Adrenal gland (tissue), 9 donors: ENCODE measurements at regions not wholly inside any gene's neighbourhood (a gene's known extent, or its start where the extent isn't known, plus 50 kb on each side); places are given as distances from the start of the nearest gene placed in this dataset.
"Not testable (repeated sequence)": the region's sequence is repeated elsewhere in the genome, so short reads cannot be mapped to it uniquely, and the experiment has no call there.

Experiments
- DNase-seq, 7 donors: peaks; one replicate each; pipeline ENCODE4 v3.0.0-alpha.2; 2019 to 2020
- H3K27ac ChIP-seq, 5 donors: fragments of 200-600 bp; sonication (generic) in 4 of 5; 1 replicate in 3 of 5; 2 replicates in 2 of 5; pipeline versions ENCODE4 v1.5.1 to v1.8.0; 2016 to 2020; ENCODE audit warnings: mild to moderate bottlenecking in 1 of 5
- H3K27me3 ChIP-seq: fragments of 200-600 bp; 2 replicates; pipeline ENCODE4 v1.8.0; 2021
- H3K36me3 ChIP-seq, 2 donors: fragments of 200-600 bp; replicated peaks in 1 of 2; 1 replicate in 1 of 2; 2 replicates in 1 of 2; pipeline versions ENCODE4 v1.5.1 to v1.8.0; 2018 to 2022
- H3K4me1 ChIP-seq, 2 donors: fragments of 200-600 bp; replicated peaks in 1 of 2; 1 replicate in 1 of 2; 2 replicates in 1 of 2; pipeline versions ENCODE4 v1.5.1 to v1.8.0; 2018 to 2021
- H3K4me3 ChIP-seq, 4 donors: fragments of 200-600 bp; sonication (generic) in 3 of 4; one replicate each; pipeline ENCODE4 v1.5.1; 2016 to 2018
- H3K9me3 ChIP-seq, 3 donors: fragments of 200-600 bp; sonication (generic) in 1 of 3; replicated peaks in 1 of 3; 1 replicate in 2 of 3; 2 replicates in 1 of 3; pipeline versions ENCODE4 v1.5.1 to v1.8.0; 2016 to 2021
- CTCF ChIP-seq, 6 experiments: fragments of 450-650 bp in 4 of 6; fragments of 200-600 bp in 2 of 6; sonication (generic) in 1 of 6; IDR thresholded peaks; 1 replicate in 5 of 6; 2 replicates in 1 of 6; pipeline versions ENCODE4 v1.5.1 to v1.8.0; 2016 to 2021; ENCODE audit warnings: antibody characterized with exemption in 6 of 6, mild to moderate bottlenecking in 2 of 6, moderate library complexity in 1 of 6
- POLR2A ChIP-seq, 2 donors: fragments of 450-650 bp; IDR thresholded peaks; one replicate each; pipeline ENCODE4 v1.6.1; 2017; ENCODE audit warnings: antibody characterized with exemption in 2 of 2, mild to moderate bottlenecking in 2 of 2, moderate library complexity in 1 of 2
- WGBS, 4 donors: extraction: QIAGEN DNeasy Blood & Tissue Kit in 2 of 4; methylation state at CpG; one replicate each; pipeline versions ENCODE4 v1.1.5 to v1.1.7; 2013 to 2017; 5-methylcytosine and 5-hydroxymethylcytosine counted together
- intact Hi-C, 2 donors: fragments of 100-400 bp; cut with DNase I; formaldehyde crosslinking; loops; one replicate each; pipeline versions ENCODE4 v1.14.1 to v1.15.0; 2022 to 2023
- donor health status: healthy with polysubstance abuse.
- donor health status: Bipolar disorder and iron deficiency.
- donor health status: DM: yes; HTN: yes; CAD: no.
- donor health status: DM: no; HTN: no; CAD: no.
- donor health status: DM: no; HTN: no; CAD: no.

DNA sequence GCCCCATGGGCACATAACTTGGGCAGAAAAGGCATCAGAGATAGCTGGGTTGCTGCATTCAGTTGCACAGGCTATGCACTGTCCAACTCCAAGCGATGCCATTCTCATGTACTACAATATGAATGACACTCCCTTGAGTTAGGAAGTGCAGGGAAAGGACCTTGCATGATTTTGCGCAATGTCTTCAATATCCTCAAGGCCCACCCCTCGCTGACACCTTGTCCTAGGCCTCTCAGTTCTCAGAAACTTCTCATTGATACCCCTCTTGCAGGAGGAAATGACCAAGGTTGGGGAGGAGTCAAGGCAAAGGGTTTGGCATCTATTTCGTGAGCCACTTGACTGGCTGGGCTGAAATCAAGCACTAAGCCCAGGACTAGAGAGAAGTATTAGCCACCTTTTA lies 70.4 kb downstream of the ARL6IP4 start:
- WGBS, 4 donors, result 64 to 78% (median 71%) methylated on average over 2 to 4 of the region's 4 CpGs
- Histone ChIP-seq H3K27me3 (no peaks in the 10 kb centered on the region), H3K27ac (peak overlapping the region; percentile 58 to 88 (median 76)), H3K4me3 (no peak overlapping the region), H3K4me1 (peaks cover 30 to 34% of the 10 kb centered on the region in 2 donors), H3K9me3 (no peaks in the 10 kb centered on the region), H3K36me3 (no peaks in the 10 kb centered on the region)
- TF ChIP-seq POLR2A (IDR thresholded peaks at IDR 0.05), result no peak
- TF ChIP-seq CTCF (IDR thresholded peaks at IDR 0.05), result no peak
- DNase-seq, result no peak
- intact Hi-C loops, result no loop called here

DNA sequence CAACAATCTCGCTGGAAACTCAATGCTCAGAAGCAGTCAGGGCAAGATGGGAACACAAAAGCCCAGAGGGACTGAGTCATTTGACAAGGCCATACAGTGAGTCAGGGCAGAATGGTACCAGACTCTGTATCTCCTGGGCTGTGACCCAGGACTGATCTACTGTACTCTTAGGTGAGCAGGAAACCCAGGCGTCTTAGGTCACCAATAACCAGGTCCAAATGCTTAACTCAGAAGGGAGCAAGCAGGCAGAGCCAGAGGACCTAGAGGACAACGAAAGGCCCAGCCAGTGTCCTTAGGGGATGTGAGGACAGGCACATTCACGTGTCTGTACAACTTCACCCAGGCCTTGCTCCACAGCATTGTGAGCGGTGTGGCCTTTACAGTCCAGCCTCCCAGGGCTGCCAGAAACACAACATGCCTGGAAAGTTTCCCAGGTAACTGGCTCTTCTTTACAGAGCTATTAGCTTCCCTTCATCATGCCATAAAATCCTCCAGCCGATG lies 69.9 kb downstream of the ARL6IP4 start:
- intact Hi-C loops, result no loop called here
- peak; percentile 68 to 88 (median 82) for DNase-seq
- H3K27ac ChIP-seq, result peak overlapping the region; percentile 58 to 88 (median 76)

DNA sequence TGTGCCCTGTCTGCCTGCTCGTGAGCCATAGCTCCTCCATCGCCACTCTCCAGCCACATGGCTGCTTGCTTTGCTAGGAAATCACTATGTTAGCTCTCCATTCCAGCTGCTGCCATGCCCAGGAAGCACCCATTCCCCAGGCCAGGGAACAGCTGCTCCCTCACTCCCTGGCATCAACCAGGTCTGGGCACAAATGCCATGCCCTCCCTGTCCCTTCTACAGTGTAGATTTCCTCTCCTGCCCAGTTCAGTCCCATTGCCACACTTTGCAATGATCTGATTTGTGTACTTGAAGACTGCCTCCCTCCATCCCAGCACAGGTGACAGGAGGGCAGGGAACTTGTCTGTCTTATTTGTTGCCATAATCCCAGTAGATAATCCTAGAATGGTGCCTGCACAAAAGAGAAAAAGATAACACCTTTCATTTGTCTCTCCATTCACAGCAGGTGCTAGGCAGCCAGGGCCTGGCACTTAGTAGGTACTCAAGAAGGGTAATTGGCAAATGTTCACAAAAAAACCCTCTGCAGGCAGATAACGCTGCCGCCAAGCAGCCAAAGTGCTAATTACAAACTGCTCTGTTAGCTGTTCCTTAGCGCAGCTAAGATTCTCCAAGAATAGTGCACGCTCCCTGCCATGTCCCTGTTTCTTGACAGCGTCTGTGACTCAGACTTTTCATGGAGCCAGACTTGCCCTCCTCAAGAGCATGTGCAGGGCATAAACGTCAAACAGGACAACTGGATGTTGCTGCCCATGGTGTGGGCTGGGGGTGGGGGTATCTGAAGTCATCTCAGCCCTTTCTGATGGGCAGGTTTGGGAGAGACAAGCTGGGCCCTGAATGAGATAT lies 69.1 kb downstream of the ARL6IP4 start:
- WGBS, 4 donors, result 56 to 68% (median 60%) methylated on average over 7 to 8 of the region's 8 CpGs

More for the DNA sequence above, 69.9 kb downstream of the ARL6IP4 start:
- Histone ChIP-seq H3K4me1 (peaks cover 28 to 29% of the 10 kb centered on the region in 2 donors), H3K9me3 (no peaks in the 10 kb centered on the region), H3K27me3 (no peaks in the 10 kb centered on the region), H3K36me3 (no peaks in the 10 kb centered on the region), H3K4me3 (no peak overlapping the region)
- peak in 1 of 2 donors; percentile 39 for TF ChIP-seq POLR2A (IDR thresholded peaks at IDR 0.05)
- no peak for TF ChIP-seq CTCF (IDR thresholded peaks at IDR 0.05)
- WGBS, 4 donors, result 37 to 48% (median 40%) methylated on average over 5 to 6 of the region's 6 CpGs

GRCh38 chr12:123047892-123048291 lies 67.4 kb downstream of the ARL6IP4 start:
- not testable (repeated sequence) for DNase-seq, H3K9me3 ChIP-seq, H3K27me3 ChIP-seq, H3K36me3 ChIP-seq, H3K4me3 ChIP-seq, H3K27ac ChIP-seq
- 86 to 95% (median 89%) methylated on average over 3 of the region's 3 CpGs for WGBS, 4 donors
- peaks cover 29 to 42% of the 10 kb centered on the region in 2 donors for H3K4me1 ChIP-seq
- intact Hi-C loops, result loop anchor here (10.0 kb wide), 1 partner anchor 107 kb away; the partner anchor contains the start of gene PITPNM2 (in 2 of the 2)

More for the DNA sequence above, 69.1 kb downstream of the ARL6IP4 start:
- peak in 1 of 2 donors; percentile 14 for TF ChIP-seq POLR2A (IDR thresholded peaks at IDR 0.05)
- no peak for TF ChIP-seq CTCF (IDR thresholded peaks at IDR 0.05)
- Histone ChIP-seq H3K27me3 (no peaks in the 10 kb centered on the region), H3K9me3 (no peaks in the 10 kb centered on the region), H3K4me3 (no peak overlapping the region), H3K27ac (peak overlapping the region; percentile 58 to 88 (median 76)), H3K36me3 (no peaks in the 10 kb centered on the region), H3K4me1 (peaks cover 24 to 28% of the 10 kb centered on the region in 2 donors)
- intact Hi-C loops, result loop anchor here (10.0 kb wide), 1 partner anchor 105 kb away; the partner anchor contains the start of gene PITPNM2 (in 2 of the 2)
- peak in 6 of 7 donors; percentile 48 to 73 (median 67) for DNase-seq
